ENCODE measurements at regions not wholly inside any gene's neighbourhood (a gene's known extent, or its start where the extent isn't known, plus 50 kb on each side); places are given as distances from the start of the nearest gene placed in this dataset.

- Histone ChIP-seq H3K9me3 (replicated peaks in 1 of 3) (no peaks in the 10 kb centered on the region), H3K36me3 (replicated peaks in 1 of 2) (no peaks in the 10 kb centered on the region), H3K4me3 (no peak overlapping the region), H3K27ac (no peak overlapping the region), H3K4me1 (replicated peaks in 1 of 2) (no peaks in the 10 kb centered on the region), H3K27me3 (no peaks in the 10 kb centered on the region)
- no peak for DNase-seq
- intact Hi-C loops (cut with DNase I), result no loop called here
- 53 to 66% (median 57%) methylated on average over 7 to 12 of the region's 12 CpGs for WGBS, 4 donors
- TF ChIP-seq, protein P1, sequence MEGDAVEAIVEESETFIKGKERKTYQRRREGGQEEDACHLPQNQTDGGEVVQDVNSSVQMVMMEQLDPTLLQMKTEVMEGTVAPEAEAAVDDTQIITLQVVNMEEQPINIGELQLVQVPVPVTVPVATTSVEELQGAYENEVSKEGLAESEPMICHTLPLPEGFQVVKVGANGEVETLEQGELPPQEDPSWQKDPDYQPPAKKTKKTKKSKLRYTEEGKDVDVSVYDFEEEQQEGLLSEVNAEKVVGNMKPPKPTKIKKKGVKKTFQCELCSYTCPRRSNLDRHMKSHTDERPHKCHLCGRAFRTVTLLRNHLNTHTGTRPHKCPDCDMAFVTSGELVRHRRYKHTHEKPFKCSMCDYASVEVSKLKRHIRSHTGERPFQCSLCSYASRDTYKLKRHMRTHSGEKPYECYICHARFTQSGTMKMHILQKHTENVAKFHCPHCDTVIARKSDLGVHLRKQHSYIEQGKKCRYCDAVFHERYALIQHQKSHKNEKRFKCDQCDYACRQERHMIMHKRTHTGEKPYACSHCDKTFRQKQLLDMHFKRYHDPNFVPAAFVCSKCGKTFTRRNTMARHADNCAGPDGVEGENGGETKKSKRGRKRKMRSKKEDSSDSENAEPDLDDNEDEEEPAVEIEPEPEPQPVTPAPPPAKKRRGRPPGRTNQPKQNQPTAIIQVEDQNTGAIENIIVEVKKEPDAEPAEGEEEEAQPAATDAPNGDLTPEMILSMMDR (IDR thresholded peaks at IDR 0.05), result no peak
- no peak for TF ChIP-seq POLR2A (IDR thresholded peaks at IDR 0.05)
These were observed 800.9 kb downstream of the BRD1 start for GRCh38 chr22:49026494-49027367.

DNA sequence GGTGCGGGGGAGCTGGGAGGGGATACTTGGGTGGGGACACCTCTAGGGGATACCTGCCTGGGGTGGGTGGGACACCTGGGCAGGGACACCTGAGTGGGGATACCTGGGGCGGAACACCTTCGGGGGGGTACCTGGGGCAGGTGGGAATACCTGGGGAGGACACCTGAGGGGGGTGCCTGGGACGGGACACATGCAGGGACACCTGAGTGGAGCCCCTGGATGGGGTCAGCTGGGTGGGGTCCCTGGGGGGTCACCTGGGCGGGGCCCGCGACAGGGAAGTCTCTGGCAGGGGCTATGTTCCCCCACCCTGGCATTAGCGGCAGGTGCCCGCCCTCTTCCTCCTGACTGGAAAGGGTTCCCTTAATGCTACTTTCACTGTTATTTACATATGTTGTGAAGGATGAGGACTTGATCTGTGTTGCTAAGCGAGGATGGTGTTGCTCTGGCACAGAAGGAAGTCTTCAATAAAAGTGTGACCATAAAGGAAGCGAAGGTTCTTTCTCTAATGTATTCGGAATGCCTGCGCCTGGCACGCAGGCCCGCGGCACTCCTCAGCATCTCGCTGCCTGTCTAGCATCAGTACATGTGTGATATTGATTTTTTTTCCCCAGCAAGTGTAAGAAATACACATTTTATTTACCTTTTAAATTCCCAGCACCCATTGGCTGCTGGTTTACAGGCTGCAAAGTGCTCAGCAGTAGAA lies 801.7 kb downstream of the BRD1 start:
- Histone ChIP-seq H3K4me3 (no peak overlapping the region), H3K36me3 (replicated peaks in 1 of 2) (no peaks in the 10 kb centered on the region), H3K27me3 (no peaks in the 10 kb centered on the region), H3K27ac (no peak overlapping the region), H3K4me1 (replicated peaks in 1 of 2) (no peaks in the 10 kb centered on the region), H3K9me3 (replicated peaks in 1 of 3) (no peaks in the 10 kb centered on the region)
- intact Hi-C loops (cut with DNase I), result no loop called here
- 81 to 86% (median 84%) methylated on average over 10 to 17 of the region's 17 CpGs for WGBS, 4 donors
- peak in 1 of 7 donors; percentile 4 for DNase-seq
- no peak for TF ChIP-seq POLR2A (IDR thresholded peaks at IDR 0.05)
- TF ChIP-seq, protein P1 (IDR thresholded peaks at IDR 0.05), result no peak

DNA sequence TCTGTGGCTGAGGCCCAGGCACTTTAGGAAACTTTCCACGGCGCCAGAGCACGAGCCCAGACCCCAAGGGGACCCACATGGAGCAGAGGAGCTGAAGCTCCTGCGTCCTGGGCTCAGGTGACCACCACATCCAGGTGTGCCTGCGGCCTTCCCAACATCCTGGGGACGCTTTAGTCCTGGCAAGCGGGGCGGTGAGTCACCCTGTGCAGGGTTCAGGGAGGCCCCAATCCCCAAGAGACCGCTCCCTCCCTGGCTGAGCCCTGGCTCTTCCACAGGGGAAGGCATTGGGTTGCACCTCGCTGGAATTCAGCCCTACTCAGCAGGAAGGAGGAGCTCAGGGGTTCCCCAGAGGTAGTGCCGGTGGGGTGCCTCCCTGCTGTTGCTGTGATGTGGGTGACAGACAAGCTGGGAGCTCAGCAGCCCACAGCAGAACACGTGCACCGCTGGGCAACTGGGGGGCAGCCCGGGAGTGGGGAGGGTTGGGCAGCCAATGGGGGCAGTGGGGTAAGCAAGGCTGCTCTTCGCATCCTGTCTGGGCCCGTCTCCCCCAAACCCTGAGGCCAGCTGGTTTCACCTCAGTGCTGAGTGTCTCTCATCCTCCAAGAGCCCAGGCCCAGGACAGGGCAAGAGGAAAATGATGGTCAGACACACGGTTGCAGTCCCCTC lies 802.8 kb downstream of the BRD1 start:
- Histone ChIP-seq H3K4me3 (no peak overlapping the region), H3K9me3 (replicated peaks in 1 of 3) (no peaks in the 10 kb centered on the region), H3K27ac (no peak overlapping the region), H3K27me3 (no peaks in the 10 kb centered on the region), H3K36me3 (replicated peaks in 1 of 2) (no peaks in the 10 kb centered on the region), H3K4me1 (replicated peaks in 1 of 2) (no peaks in the 10 kb centered on the region)
- WGBS, 4 donors, result 69 to 83% (median 78%) methylated on average over 3 to 17 of the region's 17 CpGs
- peak in 1 of 7 donors; percentile 5 for DNase-seq
- TF ChIP-seq, protein P1 (IDR thresholded peaks at IDR 0.05), result no peak
- TF ChIP-seq POLR2A (IDR thresholded peaks at IDR 0.05), result no peak
- intact Hi-C loops (cut with DNase I), result no loop called here

Data from adrenal gland (tissue), 9 donors.